KMS-11 (cell line): ENCODE measurements at regions not wholly inside any gene's neighbourhood (a gene's known extent, or its start where the extent isn't known, plus 50 kb on each side); places are given as distances from the start of the nearest gene placed in this dataset.

Experiments
- H2AFZ ChIP-seq: fragments of 200-600 bp; sonication (generic); 2 replicates; pipeline ENCODE4 v1.6.1; 2016; ENCODE audit warnings: antibody characterized with exemption, mixed run types, low read depth
- H3K27ac ChIP-seq: fragments of 200-600 bp; sonication (generic); 2 replicates; pipeline ENCODE4 v1.6.1; 2016; ENCODE audit warnings: mild to moderate bottlenecking, mixed run types
- H3K27me3 ChIP-seq: fragments of 200-600 bp; sonication (generic); 2 replicates; pipeline ENCODE4 v1.6.1; 2017; ENCODE audit warnings: mild to moderate bottlenecking, low read depth, mixed run types, moderate library complexity; ENCODE audit not compliant: insufficient read depth
- H3K36me3 ChIP-seq: fragments of 200-600 bp; sonication (generic); 2 replicates; pipeline ENCODE4 v1.6.1; 2017; ENCODE audit warnings: mild to moderate bottlenecking, mixed run types; ENCODE audit not compliant: insufficient read depth
- H3K4me1 ChIP-seq: fragments of 200-600 bp; sonication (generic); 2 replicates; pipeline ENCODE4 v1.6.1; 2016; ENCODE audit warnings: mild to moderate bottlenecking, low read depth, mixed run types; ENCODE audit not compliant: poor library complexity, severe bottlenecking
- H3K4me2 ChIP-seq: fragments of 200-600 bp; sonication (generic); 2 replicates; pipeline ENCODE4 v1.7.0; 2016; ENCODE audit warnings: mild to moderate bottlenecking, mixed run types
- H3K4me3 ChIP-seq: fragments of 200-600 bp; sonication (generic); IDR thresholded peaks from 2 replicates; pipeline ENCODE4 v1.6.1; 2017; ENCODE audit warnings: low read depth, low read length, mixed read lengths; ENCODE audit not compliant: insufficient read depth
- H3K79me2 ChIP-seq: fragments of 200-600 bp; sonication (generic); 2 replicates; pipeline ENCODE4 v1.6.1; 2016; ENCODE audit warnings: low read depth, mixed run types; ENCODE audit not compliant: insufficient read depth
- H3K9ac ChIP-seq: fragments of 200-600 bp; sonication (generic); 2 replicates; pipeline ENCODE4 v1.6.1; 2016; ENCODE audit warnings: mild to moderate bottlenecking, mixed run types
- H4K20me1 ChIP-seq: fragments of 200-600 bp; sonication (generic); 2 replicates; pipeline ENCODE4 v1.6.1; 2016; ENCODE audit warnings: mild to moderate bottlenecking, mixed run types; ENCODE audit not compliant: insufficient read depth
- TF ChIP-seq, protein P1 (sequence below): fragments of 200-600 bp; sonication (generic); conservative IDR thresholded peaks from 2 replicates; pipeline ENCODE4 v1.6.1; 2017; ENCODE audit warnings: low read depth, mild to moderate bottlenecking, antibody characterized with exemption, low read length, moderate library complexity, mixed read lengths

DNA sequence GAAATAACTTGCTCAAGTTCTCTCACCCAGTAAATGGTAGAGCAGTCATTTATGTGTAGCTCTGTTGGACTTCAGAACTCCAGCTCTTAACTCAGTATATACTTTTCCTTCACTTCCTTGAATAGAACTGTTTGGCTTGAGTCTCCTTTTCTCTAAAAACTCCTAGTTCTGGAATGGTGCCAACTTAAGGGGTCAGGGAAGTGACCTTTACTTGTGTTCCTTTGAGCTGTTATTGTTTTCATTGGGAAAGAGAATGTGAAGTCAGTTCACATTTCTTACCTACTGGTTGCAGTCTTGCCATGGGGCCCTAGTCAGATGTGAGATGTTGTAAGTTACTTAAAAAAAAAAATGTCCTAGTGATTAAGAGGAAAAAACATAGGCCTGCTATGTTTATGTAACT lies 77.0 kb upstream of the MACF1 start:
- Histone ChIP-seq H2AFZ (no peak overlapping the region), H3K4me1 (peaks cover 9% of the 10 kb centered on the region), H3K27me3 (no peaks in the 10 kb centered on the region), H3K4me2 (no peak overlapping the region), H3K9ac (no peak overlapping the region), H3K36me3 (no peaks in the 10 kb centered on the region), H3K4me3 (no peak overlapping the region), H3K79me2 (no peaks in the 10 kb centered on the region), H4K20me1 (no peaks in the 10 kb centered on the region), H3K27ac (no peak overlapping the region)
- TF ChIP-seq, protein P1, sequence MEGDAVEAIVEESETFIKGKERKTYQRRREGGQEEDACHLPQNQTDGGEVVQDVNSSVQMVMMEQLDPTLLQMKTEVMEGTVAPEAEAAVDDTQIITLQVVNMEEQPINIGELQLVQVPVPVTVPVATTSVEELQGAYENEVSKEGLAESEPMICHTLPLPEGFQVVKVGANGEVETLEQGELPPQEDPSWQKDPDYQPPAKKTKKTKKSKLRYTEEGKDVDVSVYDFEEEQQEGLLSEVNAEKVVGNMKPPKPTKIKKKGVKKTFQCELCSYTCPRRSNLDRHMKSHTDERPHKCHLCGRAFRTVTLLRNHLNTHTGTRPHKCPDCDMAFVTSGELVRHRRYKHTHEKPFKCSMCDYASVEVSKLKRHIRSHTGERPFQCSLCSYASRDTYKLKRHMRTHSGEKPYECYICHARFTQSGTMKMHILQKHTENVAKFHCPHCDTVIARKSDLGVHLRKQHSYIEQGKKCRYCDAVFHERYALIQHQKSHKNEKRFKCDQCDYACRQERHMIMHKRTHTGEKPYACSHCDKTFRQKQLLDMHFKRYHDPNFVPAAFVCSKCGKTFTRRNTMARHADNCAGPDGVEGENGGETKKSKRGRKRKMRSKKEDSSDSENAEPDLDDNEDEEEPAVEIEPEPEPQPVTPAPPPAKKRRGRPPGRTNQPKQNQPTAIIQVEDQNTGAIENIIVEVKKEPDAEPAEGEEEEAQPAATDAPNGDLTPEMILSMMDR, result no peak

DNA sequence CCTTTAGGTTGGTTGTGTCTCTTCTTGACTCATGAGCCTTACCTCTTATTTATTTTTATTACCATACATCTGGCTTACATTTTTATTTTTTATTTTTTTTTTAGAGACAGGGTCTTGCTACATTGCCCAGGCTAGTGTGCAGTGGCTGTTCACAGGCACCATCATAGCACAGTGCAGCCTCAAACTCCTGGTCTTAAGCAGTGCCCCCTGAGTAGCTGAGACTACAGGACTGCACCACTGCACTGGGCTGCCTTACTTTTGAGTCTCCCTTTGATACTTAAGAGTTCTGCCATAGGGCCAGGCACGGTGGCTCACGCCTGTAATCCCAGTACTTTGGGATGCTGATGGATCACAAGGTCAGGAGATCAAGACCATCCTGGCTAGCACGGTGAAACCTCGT lies 76.4 kb upstream of the MACF1 start:
- TF ChIP-seq, protein P1, result no peak
- no peaks in the 10 kb centered on the region for H3K36me3 ChIP-seq
- H3K79me2 ChIP-seq, result no peaks in the 10 kb centered on the region
- H3K4me2 ChIP-seq, result no peak overlapping the region
- H3K27ac ChIP-seq, result no peak overlapping the region
- H3K9ac ChIP-seq, result no peak overlapping the region
- H4K20me1 ChIP-seq, result no peaks in the 10 kb centered on the region
- H3K4me1 ChIP-seq, result peaks cover 9% of the 10 kb centered on the region
- no peak overlapping the region for H3K4me3 ChIP-seq
- no peaks in the 10 kb centered on the region for H3K27me3 ChIP-seq
- no peak overlapping the region for H2AFZ ChIP-seq

GRCh38 chr1:39128959-39129358 lies 75.5 kb upstream of the MACF1 start:
- Histone ChIP-seq H2AFZ (no peak overlapping the region), H3K9ac (no peak overlapping the region), H3K4me1 (peaks cover 9% of the 10 kb centered on the region), H3K27ac (no peak overlapping the region), H3K27me3 (no peaks in the 10 kb centered on the region), H3K4me2 (no peak overlapping the region), H3K79me2 (no peaks in the 10 kb centered on the region), H3K36me3 (no peaks in the 10 kb centered on the region), H3K4me3 (no peak overlapping the region), H4K20me1 (no peaks in the 10 kb centered on the region)
- TF ChIP-seq, protein P1, result no peak

DNA sequence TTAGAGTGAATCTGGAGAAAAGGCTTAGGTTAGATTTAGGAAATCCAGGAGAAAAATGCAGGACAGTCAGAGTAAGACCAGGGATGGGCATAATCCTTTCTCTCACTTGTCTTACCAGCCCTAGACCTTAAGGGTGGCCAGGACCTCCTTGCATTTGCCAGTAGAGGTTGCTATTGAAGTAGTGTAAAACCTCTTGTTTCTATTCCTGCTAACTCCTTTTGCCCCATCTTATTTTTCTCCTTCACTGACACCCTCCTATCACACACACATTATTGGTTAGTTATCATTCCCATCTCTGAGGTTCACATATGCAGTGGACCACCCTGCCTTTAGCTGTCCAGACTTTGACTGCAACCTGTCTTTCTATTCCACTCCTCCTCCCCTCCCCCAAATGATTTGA lies 75.0 kb upstream of the MACF1 start:
- Histone ChIP-seq H4K20me1 (no peaks in the 10 kb centered on the region), H3K27ac (no peak overlapping the region), H3K4me2 (no peak overlapping the region)

More for the DNA sequence above, 75.0 kb upstream of the MACF1 start:
- H3K36me3 ChIP-seq, result no peaks in the 10 kb centered on the region
- H3K79me2 ChIP-seq, result no peaks in the 10 kb centered on the region
- H3K4me3 ChIP-seq, result no peak overlapping the region
- H3K9ac ChIP-seq, result no peak overlapping the region
- peaks cover 12% of the 10 kb centered on the region for H3K4me1 ChIP-seq
- H2AFZ ChIP-seq, result no peak overlapping the region
- no peaks in the 10 kb centered on the region for H3K27me3 ChIP-seq
- TF ChIP-seq, protein P1, result no peak
